Putamen (tissue), 1 donor: ENCODE measurements at regions not wholly inside any gene's neighbourhood (a gene's known extent, or its start where the extent isn't known, plus 50 kb on each side); places are given as distances from the start of the nearest gene placed in this dataset.
"Not testable (repeated sequence)": the region's sequence is repeated elsewhere in the genome, so short reads cannot be mapped to it uniquely, and the experiment has no call there.

ENCODE experiments used
- DNase-seq: peaks from one replicate; pipeline ENCODE4 v3.0.0-alpha.2; 2016; ENCODE audit warnings: low spot score

GRCh38 chr7:98727146-98727709 lies 110.1 kb downstream of the NPTX2 start:
- DNase-seq: no peak

DNA sequence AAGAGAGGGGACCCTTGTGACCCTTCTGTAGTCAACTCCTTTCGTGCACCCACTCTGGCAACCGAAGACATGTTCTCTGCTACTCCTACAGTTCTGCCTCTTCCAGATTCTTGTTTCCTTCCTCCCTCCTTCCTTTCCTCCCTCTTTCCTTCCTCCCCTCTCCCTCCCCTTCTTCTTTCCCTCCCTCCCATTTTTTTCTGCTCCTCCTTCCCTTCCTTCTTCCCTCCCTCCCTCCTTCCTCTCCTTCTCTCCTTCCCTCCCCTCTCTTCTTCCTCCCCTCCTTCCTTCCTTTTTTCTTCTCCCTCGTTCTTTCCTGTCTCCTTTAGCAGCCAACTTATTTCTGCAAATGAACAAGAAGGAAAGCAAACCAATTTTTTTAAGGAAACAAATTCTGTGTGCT lies 111.5 kb downstream of the NPTX2 start:
- DNase-seq: no peak

DNA sequence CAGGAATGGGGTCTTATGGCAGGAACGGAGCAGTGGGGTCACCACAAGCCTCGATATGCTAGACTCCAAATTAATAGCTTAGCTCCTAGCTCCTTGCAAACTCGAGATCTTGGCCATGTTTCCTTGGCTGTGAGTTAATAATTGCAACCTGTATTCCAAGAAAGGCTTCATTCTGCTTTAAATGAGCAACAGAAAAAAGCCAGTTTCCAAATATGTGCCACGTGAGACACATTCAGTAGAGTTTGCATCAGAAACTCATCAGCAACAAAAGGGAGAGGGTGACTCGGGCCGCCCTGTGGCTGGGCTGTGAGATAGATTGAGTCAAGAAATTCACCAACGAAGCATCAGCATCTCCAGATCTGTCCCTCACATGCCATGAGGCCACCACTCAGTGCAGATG lies 112.0 kb downstream of the NPTX2 start:
- DNase-seq: no peak

- DNase-seq: no peak
Observed at GRCh38 chr7:98730326-98730725, 113.2 kb downstream of the NPTX2 start.

- DNase-seq: no peak
Observed at GRCh38 chr7:98731651-98732050, 114.6 kb downstream of the NPTX2 start.

DNA sequence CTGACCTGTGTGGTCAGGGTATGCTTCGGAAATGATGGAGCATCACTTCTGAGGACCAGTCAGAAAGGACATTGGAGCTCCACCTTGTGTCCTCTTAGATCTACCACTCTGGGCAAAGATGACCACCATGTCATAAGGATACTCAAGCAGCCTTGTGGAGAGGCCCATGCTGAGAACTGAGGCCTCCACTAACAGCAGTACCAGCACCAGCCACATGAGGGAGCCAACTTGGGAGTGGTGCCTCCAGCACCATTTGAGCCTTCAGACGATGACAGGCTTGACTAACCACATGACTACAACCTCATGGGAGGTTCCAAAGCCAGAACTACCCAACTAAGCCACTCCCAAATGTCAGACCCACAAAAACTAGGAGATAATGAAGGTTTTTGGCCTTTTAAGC lies 116.0 kb downstream of the NPTX2 start:
- DNase-seq: no peak

DNA sequence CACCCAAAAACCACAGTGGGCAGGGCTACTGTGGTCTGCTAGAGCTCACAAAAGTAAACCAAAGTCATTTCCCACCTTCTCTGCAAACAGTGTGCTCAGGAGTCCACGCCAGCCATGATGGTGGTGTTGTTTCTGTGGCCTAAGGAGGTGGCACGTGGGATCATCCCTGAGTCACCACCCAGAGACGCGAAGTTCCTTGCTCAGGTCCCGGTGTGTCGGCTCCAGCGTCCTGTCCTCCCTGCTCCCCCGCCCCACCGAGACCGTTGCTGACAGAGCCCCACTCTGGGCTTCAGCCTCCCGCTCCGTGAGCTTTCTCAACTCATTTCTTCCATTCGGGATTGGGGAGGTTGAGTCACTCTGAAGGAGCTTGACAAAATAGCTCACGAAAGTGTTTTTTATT lies 118.7 kb downstream of the NPTX2 start:
- no peak for DNase-seq

DNA sequence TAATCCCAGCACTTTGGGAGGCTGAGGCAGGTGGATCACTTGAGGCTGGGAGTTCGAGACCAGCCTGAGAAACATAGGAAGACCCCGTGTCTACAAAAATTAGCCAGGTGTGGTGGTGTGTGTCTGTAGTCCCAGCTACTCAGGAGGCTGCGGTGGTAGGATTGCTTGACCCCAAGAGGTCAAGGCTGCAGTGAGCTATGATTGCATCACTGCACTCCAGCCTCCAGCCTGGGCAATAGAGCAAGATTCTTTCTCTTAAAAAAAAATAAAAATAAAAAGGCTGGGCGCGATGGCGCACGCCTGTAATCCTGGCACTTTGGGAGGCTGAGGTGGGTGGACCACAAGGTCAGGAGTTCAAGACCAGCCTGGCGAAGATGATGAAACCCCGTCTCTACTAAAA lies 119.4 kb downstream of the NPTX2 start:
- not testable (repeated sequence) for DNase-seq

DNA sequence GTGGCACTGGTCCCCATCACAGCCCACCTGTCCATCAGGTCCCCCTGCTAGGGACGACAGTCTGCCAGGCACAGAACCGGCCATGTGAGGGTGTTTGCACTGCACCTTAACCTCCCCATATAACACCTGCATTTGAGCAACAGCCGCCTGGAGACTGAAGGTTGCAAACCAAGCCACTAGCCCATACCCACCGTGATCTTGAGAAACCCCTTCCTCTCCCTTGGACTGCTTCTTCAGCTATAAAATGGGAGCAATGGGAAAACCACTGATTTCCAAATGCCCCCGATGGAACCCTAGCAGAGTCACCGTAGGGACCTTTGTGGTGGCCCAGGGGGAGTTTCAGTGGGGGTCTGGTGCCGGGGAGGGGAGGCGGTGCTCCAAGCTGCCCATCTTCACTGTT lies 120.1 kb downstream of the NPTX2 start:
- no peak for DNase-seq

GRCh38 chr7:98740643-98741042 lies 123.6 kb downstream of the NPTX2 start:
- DNase-seq: no peak

DNA sequence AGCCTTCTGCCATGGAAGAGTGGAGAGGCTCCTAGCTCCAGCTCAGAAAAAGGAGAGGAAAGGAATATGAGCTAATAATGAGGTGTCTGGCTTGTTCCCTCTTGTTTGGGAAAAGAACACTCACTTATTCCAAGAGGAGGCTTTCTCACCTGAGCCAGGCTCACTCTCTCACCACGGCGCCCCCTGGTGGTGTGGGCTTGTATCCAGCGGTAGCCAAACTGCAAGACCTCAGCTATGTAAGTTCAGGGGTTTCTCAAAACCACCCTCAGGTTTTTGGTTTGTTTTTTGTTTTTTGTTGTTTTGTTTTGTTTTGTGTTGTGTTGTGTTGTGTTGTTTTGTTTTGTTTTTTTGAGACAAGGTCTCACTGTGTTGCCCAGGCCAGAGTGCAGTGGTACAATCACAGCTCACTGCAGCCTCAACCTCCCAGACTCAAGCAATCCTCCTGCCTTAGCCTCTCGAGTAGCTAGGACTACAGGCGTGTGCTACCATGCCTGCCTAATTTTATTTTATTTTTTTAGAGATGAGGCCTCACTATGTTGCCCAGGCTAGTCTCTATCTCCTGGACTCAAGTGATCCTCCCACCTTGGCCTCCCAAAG lies 124.0 kb downstream of the TMEM130 start:
- DNase-seq: no peak

DNA sequence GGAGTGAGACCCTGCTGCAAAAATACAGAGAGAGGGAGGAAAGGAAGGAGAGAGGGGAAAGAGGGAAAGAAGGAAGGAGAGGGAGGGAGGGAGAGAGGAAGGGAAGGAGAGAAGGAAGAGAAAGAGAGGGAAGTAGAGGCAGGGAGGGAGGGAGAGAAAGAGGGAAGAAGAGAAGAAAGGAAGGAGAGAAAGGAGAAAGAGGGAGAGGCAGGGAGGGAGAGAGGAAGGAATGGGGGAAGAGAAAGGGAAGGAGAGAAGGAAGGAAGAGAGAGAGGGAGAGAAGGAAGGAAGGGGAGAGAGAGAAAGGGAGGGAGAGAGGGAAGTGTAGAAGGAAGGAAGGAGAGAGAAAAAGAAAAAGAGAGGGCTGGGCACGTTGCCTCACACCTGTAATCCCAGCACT lies 121.7 kb downstream of the TMEM130 start:
- DNase-seq: no peak

GRCh38 chr7:98753176-98753575 lies 116.6 kb downstream of the TMEM130 start:
- DNase-seq: no peak

DNA sequence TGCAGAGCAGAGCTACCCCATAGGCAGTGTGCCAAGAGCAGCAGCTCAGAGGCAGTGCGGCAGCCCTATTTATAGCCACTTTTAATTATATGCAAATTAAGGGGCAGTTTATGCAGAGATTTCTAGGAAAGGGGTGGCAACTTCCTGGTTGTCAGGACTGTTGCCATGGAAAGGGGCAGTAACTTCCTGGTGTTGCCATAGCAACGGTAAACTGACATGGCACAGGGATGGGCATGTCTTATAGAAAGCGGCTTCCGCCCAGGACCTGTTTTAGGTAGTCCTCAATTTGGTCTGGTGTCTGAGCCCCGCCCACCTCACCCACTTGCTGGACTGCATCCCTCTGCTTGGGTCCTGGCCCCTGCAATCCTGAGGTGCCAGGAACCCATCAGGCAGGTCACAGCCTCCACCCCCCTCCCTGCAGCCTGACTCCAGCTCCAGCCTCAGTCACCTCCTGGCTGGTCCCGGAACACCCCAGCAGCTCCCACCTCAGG lies 115.8 kb downstream of the TMEM130 start:
- no peak for DNase-seq

DNA sequence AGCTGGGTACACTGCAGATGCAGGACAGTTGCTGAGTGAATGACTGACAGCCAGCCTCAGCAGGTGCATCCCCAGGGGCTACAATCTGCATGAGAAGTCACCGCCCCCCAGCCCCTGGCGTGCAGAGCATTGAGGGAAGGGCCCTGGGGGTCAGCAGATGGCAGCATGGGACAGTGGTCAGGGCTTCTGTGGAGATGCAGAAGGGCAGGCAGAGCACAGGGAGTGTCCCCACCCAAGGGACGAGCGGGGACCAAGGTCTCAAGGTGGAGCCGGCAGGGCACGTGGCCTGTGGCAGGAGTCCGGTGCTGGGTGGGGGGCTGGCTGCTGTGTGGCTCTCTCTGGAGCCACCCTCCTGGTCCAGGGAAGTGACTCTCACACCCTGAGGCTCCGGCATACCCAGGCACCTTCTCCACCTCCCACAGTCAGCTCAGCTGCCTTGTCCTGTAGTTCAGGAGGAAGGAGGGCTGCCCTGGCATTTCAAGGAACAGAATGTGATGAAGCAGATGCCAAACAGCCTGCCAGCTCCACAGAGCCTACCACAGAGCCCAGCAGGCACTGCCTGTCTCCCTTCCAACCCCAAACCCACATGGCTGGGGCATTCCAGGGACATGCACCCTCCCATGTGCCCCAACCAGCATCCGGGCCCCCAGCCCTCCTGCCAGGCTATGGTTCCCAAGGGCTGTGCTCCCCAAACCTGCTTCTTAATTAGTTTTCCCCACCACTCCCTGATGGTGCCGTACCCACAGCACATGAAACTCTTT lies 114.5 kb downstream of the TMEM130 start:
- no peak for DNase-seq

DNA sequence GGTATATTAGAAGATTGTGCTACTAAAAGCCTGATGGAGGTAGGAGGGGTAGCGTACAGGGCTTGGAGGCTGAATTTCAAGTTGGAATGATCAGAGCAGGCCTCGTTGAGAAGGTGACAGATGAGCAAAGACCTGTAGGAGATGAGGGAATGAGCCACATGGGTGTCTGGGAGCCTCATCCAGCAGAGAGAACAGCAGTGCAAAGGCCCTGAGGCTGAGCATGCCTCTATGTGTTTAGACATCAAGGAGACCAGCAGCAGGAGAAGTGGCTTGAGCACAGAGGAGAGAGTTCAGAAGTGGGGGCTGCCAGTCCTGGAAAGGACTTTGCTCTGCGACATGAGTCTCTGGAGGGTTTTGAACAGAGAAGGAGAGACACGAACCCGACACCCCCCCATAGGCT lies 111.7 kb downstream of the TMEM130 start:
- no peak for DNase-seq

DNA sequence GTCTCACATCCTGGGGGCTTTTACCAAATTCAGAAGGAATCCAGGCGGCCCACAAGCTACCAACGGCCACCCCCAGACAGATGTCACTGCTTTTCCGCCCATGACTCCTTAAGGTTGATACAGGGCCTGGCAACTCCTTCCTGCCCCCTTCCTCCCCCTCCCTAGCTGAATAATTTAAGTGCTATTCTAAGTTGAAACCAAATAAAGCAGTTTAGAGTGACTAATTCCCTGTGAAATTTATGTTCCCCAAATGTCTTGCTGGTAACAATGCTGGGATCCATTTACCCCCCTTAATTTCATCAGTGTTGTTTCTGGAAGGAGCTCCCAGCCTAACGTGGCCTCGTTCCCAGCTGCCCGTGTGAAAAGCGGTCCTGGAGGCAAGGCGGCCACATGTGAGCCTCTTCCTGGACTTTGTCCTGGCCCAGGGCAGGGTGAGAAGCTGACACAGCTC lies 109.6 kb downstream of the TMEM130 start:
- DNase-seq: peak; percentile 28

DNA sequence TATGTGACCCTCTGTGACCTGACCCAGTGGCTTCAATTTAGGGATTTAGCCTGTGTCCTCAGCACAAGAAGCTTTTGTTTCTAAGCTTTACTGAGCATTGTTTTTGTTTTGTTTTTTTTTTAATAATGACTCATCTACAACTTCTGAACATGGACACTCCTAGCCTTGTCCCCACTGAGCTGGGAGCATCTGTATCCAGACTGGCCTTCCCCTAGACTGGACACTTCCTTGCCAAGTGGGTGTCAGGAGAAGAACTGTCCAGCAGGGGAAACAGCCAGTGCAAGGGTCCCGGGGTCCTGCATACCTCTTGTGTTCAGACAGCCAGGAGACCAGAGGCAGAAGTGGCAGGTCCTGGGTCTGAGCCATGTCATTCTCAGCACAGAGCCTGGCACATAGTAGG lies 108.6 kb downstream of the TMEM130 start:
- no peak for DNase-seq

- no peak for DNase-seq
Observed at GRCh38 chr7:98762620-98763019, 107.2 kb downstream of the TMEM130 start.

- no peak for DNase-seq
Observed at GRCh38 chr7:98763441-98763840, 106.4 kb downstream of the TMEM130 start.

DNA sequence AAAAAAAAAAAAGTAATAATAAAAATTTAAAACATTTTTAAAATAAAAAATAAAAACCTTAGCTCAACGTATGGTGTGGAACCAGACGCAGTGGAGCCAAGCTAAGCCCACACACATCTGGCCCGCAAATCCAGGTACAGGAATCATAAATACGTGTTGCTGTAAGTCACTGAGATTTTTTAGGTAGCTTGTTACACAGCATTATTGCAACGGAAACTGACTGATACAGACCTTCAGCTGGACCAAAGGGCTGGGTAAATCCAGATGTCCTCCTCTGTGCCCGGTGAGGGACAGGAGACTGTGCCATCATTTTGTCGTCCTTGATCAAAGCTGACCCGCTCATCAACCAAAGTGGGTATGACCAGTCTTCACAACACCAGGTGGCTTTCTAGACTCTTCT lies 104.9 kb downstream of the TMEM130 start:
- no peak for DNase-seq

- not testable (repeated sequence) for DNase-seq
Observed at GRCh38 chr7:98770085-98770484, 99.7 kb downstream of the TMEM130 start.

DNA sequence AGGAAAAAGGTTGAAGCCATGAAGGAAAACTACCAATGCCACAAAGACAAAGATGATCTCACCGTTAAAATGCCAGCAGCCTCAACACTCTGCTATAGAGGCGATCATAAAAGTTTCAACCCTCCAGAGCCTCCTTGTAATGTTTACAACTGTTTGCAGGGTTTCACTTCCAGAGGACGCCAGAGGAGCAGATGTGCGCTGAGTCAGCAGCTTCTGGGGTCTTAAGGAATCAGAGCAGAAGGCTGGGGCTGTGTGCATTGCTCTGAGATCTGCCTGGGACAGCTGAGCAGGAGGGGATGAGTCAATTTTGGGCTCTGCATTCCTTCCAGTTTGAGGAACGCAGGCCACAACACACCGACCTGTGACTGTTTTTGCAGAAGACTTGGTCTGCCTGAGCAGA lies 98.3 kb downstream of the TMEM130 start:
- no peak for DNase-seq
